ENCODE measurements at regions not wholly inside any gene's neighbourhood (a gene's known extent, or its start where the extent isn't known, plus 50 kb on each side); places are given as distances from the start of the nearest gene placed in this dataset.
"Not testable (repeated sequence)": the region's sequence is repeated elsewhere in the genome, so short reads cannot be mapped to it uniquely, and the experiment has no call there.

DNA sequence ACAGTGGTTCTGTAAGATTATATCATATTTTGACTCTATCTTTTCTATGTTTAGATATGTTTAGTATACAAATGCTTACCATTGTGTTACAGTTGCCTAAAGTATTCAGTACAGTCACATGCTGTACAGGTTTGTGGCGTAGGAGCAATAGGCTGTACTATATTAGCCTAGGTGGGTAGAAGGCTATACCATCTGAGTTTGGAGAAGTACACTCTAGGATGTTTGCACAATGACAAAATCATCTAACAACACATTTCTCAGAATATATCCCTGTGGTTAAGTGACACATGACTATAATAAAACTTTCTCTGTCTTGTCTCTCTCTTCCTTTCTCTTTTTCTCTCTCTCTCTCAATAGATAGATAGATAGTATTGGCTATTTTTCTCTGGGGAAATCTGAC lies 1053.1 kb downstream of the STIM2 start:
- no peak for DNase-seq (ENCODE audit: low read depth in 4 of 4, low spot score in 3 of 4)

DNA sequence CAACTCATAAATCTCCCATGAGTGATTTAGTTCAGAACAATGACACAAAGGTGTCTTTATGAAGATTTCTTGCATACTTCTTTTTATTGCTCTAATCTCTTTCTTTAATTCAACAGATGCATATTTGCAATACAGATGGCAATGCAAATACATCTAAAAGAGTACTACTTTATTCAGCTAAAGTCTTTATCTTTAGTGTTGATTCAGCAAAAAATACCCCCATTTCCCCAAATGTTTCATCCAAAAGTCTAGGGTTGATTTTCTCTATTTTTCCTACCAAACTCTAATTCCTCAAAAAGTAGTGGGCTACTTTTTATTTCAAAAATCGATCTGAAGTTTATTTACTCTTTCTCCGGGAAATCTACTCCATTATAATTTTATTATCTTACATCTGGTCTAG lies 1055.2 kb downstream of the STIM2 start:
- no peak for DNase-seq (ENCODE audit: low read depth in 4 of 4, low spot score in 3 of 4)

DNA sequence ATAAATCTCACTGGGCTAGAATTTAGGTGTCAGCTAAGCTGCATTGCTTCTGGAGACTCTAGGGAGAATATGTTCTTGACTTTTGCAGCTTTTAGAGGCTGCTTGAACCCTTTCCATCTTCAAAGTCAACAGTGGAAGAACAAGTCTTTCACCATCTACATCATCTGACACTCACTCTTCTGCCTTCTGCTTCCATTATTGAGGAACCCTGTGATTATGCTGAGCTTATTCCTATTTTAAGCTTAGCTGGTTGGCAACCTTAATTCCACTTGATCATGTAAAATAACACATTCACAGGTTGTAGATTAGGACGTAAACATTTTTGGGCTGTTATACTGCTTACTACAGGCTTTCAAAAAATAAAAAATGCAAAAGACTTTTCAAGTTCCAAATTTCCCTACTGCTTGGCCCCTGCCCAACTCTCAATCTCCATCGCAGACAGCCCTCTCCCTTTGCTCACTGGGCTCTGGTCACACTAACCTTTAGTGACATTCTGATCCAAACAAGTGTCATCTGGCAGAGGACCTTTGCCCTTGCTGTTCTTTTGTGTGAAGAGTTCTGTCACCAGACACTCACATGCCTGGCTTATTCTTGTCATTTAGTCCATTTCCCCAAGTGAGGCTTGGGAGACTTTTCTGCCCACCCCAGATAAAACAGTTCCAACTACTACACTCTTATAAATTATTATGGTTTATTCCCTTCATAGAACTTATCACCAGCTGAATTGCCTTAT lies 1056.0 kb downstream of the STIM2 start:
- no peak for DNase-seq (ENCODE audit: low read depth in 4 of 4, low spot score in 3 of 4)

GRCh38 chr4:27917381-27917780 lies 1056.7 kb downstream of the STIM2 start:
- no peak for DNase-seq (ENCODE audit: low read depth in 4 of 4, low spot score in 3 of 4)

GRCh38 chr4:27921231-27921630 lies 1060.6 kb downstream of the STIM2 start:
- no peak for DNase-seq (ENCODE audit: low read depth in 4 of 4, low spot score in 3 of 4)

- DNase-seq (ENCODE audit: low read depth in 4 of 4, low spot score in 3 of 4): no peak
Observed at GRCh38 chr4:27928761-27929540, 1068.3 kb downstream of the STIM2 start.

DNA sequence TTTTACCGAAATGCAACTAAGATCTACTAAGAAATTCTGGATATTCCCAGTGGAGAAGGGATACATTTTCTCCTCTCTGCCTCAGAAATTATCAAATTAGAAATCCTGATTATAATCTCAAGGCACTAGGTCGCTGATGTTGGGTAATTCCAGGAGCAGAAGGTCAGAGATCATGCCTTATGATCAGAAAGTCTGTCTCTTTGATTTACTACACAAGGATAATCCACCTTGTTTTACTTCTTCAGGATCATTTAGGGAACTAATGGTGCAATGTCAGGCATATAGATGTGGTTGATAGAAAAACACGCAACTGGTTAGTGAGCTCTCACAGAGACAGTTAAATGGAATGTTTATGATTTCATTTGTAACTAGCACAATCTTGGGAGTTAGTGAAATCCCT lies 1069.7 kb downstream of the STIM2 start:
- no peak for DNase-seq (ENCODE audit: low read depth in 4 of 4, low spot score in 3 of 4)

- no peak for DNase-seq (ENCODE audit: low read depth in 4 of 4, low spot score in 3 of 4)
Observed at GRCh38 chr4:27930976-27931375, 1070.3 kb downstream of the STIM2 start.

- no peak for DNase-seq (ENCODE audit: low read depth in 4 of 4, low spot score in 3 of 4)
Observed at GRCh38 chr4:27931584-27931983, 1070.9 kb downstream of the STIM2 start.

DNA sequence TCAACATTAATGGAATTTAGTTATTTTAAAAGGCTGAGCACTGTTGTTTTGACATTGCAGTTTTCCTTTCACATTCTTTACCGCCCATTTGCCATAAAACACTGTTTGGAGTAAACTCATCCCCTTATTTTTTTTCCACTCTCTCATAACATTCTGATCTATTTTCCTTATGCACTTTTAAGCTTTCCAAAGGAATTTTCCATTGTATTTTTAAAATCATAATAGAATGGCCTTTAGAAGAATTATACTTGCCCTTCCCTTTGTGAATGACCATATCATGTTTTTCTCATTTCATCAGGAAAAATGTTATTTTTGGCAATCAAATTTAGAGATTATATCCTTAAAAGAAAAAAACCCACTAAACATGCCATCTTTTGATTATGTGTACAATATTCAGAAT lies 1074.2 kb downstream of the STIM2 start:
- DNase-seq (ENCODE audit: low read depth in 4 of 4, low spot score in 3 of 4): no peak

DNA sequence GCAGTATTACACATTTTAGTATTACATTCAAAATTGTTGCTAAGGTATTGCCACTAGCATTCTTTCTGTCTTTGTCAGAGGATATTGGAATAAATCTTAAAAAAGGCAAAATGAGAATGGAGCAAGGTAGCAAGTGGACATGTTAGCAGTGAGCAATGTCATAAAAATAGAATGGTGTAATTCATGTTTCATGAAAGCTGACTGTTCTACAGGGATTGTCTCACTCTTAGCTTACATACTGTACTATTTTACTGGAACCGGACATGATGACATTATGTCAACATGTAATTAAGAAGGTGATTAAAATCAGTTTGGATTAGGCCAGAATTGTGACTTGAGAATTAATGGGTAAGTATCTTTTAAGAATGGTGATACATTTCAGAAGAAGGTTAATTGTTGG lies 1086.2 kb downstream of the STIM2 start:
- DNase-seq (ENCODE audit: low read depth in 4 of 4, low spot score in 3 of 4): no peak

DNA sequence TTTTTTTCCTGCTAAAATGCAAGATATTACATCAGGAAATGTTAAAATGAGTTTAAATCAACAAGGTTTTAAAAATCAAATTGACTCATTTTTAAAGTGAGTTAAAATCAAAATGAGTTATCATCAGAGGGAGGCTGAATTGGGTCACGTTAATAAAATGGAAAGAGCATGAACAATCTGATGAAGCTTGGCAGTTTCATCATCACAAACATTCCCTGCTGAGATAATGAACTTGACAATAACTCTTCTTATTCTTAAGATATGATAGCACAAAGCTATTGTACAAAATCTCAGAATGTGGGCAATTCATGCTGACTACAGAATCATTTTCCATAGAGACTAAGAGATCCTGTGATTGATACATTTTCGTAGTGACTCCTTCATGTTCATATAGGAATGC lies 1086.7 kb downstream of the STIM2 start:
- DNase-seq (ENCODE audit: low read depth in 4 of 4, low spot score in 3 of 4): no peak

DNA sequence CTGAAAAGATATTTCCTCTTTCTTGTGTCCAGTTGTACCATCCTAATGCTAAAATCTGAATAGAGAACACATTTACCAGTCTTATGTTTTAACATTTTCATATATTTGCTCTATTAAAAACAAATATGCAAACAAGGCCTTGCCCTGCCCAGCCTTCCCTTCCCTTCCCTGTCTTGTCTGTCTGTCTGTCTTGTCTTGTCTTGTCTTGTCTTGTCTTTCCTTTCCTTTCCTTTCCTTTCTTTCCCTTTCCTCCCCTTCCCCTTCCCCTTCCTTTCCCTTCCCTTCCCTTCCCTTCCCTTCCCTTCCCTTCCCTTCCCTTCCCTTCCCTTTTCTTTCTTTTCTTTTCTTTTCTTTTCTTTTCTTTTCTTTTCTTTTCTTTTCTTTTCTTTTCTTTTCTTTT lies 1103.5 kb downstream of the STIM2 start:
- DNase-seq (ENCODE audit: low read depth in 4 of 4, low spot score in 3 of 4): no peak

GRCh38 chr4:27966664-27967063 lies 1106.0 kb downstream of the STIM2 start:
- DNase-seq (ENCODE audit: low read depth in 4 of 4, low spot score in 3 of 4): no peak

GRCh38 chr4:27973056-27973455 lies 1112.4 kb downstream of the STIM2 start:
- DNase-seq (ENCODE audit: low read depth in 4 of 4, low spot score in 3 of 4): no peak

- DNase-seq (ENCODE audit: low read depth in 4 of 4, low spot score in 3 of 4): no peak
Observed at GRCh38 chr4:27973700-27974099, 1113.1 kb downstream of the STIM2 start.

DNA sequence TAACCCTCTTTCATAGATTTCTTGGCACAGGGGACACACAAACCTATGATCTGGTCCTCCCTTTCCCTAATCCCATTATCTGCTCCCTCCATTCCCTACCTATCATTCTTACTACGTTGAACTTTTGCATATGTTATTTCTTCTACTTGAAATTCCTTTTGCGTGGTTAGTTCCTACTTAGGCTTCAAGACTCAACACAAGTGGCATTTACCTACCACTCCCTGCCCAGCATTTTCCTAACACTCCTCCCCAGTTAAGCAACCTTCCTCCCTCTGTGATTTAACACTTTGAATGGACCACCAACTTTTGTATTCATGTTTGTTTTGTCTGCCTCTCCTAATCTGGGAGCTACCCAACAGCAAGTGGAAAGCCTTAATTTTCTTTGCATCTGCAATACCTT lies 1113.7 kb downstream of the STIM2 start:
- no peak for DNase-seq (ENCODE audit: low read depth in 4 of 4, low spot score in 3 of 4)

GRCh38 chr4:27974881-27975280 lies 1114.2 kb downstream of the STIM2 start:
- DNase-seq (ENCODE audit: low read depth in 4 of 4, low spot score in 3 of 4): not testable (repeated sequence)

GRCh38 chr4:27978427-27979109 lies 1117.9 kb downstream of the STIM2 start:
- DNase-seq (ENCODE audit: low read depth in 4 of 4, low spot score in 3 of 4): not testable (repeated sequence)

DNA sequence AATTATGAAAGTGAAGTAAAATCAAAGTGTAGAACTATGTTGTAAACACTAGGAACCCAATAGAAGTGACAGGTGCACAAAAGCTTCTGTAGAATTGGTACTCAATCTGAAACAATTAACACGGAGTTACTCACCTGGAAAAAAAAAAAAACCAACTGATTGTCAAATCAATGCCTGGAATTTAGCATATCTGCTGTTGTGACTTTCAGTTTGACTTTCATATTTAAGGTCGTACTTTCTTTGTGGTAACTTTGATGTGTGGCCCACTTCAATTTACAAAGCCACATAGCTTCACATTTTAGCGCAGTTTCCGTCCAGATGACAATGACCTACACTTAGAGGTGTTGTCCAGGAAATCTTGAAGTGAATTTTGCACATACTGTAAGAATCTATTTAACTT lies 1124.9 kb downstream of the STIM2 start:
- DNase-seq (ENCODE audit: low read depth in 4 of 4, low spot score in 3 of 4): no peak

DNA sequence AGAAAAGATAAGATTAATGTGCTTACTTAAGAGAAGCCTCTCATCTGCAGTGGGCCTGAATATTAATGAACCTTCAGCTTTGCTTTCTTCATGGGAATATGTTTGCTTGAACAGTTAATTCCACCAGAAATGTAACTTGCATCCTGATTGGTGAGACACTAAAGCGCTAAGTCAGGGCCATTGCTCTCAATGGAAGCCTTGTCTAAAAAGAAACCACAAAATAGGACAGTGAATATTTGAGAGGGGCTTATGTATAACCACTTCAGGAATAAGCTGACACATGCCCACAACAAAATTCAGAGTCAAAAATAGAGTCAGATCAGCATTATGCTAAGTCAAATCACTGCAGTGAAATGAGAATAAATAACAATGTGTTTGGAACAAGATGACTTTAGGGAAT lies 1125.8 kb downstream of the STIM2 start:
- DNase-seq (ENCODE audit: low read depth in 4 of 4, low spot score in 3 of 4): no peak

DNA sequence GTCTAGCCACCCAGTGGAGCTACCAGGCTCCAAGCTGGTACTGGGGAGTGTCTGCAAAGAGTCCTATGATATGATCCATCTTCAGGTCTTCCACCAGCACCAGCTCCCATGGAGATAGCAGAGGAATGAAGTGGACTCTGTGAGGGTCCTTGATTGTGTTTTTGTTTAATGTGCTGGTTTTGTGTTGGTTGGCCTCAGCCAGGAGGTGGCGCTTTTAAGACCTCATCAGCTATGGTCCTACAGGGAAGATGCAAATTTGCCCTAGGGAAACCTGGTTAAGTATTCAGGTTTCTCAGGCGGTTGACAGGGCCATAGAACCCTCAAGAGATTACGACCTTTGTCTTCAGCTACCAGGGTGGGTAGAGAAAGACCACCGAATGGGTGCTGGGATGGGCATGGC lies 1141.1 kb downstream of the STIM2 start:
- no peak for DNase-seq (ENCODE audit: low read depth in 4 of 4, low spot score in 3 of 4)
